Right ventricle myocardium inferior (tissue), 1 donor: ENCODE measurements at regions not wholly inside any gene's neighbourhood (a gene's known extent, or its start where the extent isn't known, plus 50 kb on each side); places are given as distances from the start of the nearest gene placed in this dataset.
"Not testable (repeated sequence)": the region's sequence is repeated elsewhere in the genome, so short reads cannot be mapped to it uniquely, and the experiment has no call there.

Experiments used
- ATAC-seq: fragments of 200-7000 bp; cut with Tn5 transposase; one replicate; pipeline ENCODE4 v1.9.1; 2020; ENCODE audit warnings: mild to moderate bottlenecking, moderate library complexity
- DNase-seq: peaks from one replicate; pipeline ENCODE4 v3.0.0; 2021; ENCODE audit errors: missing footprints
- intact Hi-C: fragments of 100-400 bp; cut with DNase I; formaldehyde crosslinking; loops from one replicate; pipeline ENCODE4 v1.11.0; 2022
- donor health status: DM: no; HTN: yes; CAD: no; lungs with severe emphysema.

DNA sequence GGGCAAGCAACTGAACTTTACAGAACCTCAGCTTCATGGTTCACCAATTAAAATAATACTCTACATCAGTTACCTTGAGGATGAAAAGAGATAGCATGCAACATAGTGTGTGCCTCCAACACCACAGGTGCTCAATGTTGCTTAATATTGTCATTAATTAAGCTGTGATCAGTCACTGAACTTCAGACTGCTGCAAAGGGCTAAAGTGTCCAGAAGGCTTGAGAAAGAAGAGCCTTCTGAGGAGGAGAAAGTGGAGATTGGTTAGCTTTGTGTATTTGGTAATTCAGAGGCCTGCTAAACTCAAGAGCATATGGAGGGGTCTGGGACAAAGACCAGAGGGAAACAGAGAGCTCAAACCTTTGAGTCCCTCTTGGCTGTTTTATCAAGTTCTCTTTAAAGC is 66.3 kb upstream of the SELENOP start:
- DNase-seq (no peak), ATAC-seq (no peak)
- intact Hi-C loops, result no loop called here

DNA sequence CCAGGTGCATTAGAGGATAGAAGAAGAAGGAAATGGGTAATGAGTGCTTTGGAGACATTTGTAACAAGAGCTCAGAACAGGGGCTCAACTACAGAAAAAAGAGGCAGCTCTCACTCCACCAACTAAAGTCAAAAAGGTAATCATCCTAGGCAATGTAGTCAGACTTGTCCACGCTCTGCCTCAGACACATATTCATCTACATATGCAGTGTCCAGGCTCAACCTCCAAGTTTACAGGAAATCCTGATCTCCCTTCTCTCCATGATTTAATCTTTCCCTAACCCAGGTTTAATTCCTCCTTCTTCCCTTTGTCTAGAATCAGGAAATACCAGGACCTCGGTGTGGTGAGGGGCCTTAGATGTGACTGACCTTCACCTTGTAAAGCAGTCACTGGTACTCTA is 65.7 kb upstream of the SELENOP start:
- intact Hi-C loops, result no loop called here
- ATAC-seq (no peak), DNase-seq (no peak)

DNA sequence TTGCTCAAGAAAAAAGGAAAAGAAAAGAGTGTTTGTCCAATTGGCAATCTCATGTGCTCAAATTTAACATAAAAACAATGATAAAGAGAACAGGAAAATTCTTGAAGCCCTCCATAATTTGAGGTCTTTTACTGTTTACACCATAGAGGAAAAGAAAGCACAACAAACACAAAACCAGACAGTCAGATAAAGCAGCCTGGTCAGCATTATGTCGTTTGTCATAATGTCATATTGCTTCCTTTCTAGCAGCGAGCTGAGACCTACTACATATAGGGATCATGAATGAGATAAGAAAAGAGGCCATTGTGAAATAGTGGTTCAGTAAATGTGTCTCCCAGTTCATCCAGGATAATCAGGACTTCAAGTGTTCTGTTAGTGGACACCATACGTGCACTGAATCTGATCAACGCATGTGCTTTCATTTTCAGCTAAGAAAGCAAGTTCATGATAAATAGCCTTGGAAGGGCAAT is 64.7 kb upstream of the SELENOP start:
- intact Hi-C loops, result no loop called here
- ATAC-seq, result no peak

DNA sequence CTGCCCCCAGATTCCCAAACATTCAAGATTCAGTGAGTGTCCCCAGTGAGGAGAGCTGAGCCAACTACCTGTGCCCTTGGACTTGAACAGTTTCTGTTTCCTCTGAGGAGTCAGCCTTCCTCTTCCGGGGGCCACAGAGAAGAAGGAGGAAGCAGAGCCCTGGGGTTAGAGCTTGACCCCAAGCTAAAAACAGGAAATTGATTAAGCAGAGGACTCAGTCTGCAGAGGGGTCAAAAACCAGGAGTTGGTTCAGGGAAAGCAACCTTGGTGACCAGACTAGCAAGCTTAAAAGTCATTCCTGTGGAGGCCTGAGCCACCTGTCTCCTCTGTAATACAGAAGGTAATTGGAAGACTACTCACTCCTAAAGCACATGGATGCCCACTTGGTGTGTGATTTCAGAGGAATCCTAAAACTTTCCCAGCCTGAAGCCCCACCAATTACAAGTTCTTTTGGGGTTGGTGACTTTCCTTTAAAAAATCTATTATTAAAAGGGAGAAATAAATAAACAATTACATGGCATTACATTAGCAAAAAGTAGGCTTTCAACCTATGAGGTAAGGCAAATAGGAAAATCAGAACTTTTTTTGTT is 64.2 kb upstream of the SELENOP start:
- DNase-seq (no peak), ATAC-seq (no peak)
- intact Hi-C loops, result no loop called here

More for the DNA sequence above, 64.7 kb upstream of the SELENOP start:
- DNase-seq, result no peak

DNA sequence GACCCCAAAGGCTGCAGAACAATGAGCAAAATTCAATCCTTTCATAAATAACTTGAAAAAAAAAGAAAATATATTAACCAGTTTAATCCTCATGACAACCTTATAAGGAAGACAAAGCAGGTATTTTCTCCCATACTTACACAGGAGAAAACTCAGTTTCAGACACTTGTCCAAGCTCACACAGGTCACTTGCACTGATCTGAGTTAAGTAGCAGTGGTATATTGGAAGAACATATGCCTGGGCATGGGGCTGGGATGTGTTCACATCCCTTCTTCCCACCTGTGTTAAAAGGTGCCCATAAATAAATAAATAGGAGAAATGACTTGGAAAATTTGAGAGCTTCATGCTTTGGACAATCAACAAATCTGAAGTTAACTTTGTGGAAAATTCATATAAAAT is 63.5 kb upstream of the SELENOP start:
- intact Hi-C loops, result no loop called here
- no peak for DNase-seq
- no peak for ATAC-seq

DNA sequence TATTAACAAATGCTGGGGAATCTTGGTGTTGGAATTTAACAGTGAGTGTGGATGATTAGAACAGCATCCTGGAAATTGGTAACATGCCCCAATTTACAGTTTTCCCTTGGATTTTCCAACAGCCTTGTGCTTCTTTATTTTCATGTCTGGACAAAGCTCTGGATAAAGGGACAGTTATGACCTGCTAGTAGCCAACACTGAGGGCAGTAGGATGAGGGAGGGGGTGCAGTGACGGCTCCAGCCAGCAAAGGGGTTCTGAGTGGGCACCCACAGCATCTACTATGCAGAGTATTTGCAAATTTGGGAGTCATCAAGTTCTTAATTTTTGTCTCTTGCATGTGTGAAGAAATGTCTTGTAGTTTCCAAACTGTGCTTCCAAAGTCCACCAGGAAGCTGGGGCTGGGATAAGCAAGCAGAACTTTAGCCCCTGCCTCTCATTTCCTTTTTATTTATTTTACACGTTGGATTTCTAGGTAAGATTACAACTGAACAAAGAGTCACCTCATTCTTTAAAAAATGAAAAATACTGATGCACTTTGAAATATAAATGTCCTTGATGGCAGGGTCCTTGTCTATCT is 63.0 kb upstream of the SELENOP start:
- intact Hi-C loops, result no loop called here
- DNase-seq (no peak), ATAC-seq (no peak)

DNA sequence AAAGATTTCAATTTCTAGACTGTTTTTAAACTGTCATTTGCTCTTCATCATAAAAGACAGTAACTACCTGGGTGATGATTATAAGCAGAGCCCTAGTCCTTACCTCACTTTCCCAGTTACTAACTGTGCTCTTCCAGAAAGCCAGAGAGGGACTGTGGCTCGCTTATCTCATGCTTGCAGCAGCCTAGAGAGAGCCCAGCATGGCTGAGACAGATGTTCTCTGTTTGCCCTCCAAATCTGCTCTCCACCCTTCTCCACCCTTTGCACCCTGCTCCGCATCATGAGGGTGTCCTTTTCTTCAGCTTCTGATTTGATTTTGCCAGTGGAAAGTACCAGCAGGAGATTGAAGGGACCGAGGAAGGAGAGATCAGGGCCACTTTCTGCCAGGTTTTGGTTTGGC is 61.2 kb upstream of the SELENOP start:
- no peak for ATAC-seq
- DNase-seq, result no peak
- intact Hi-C loops, result no loop called here

DNA sequence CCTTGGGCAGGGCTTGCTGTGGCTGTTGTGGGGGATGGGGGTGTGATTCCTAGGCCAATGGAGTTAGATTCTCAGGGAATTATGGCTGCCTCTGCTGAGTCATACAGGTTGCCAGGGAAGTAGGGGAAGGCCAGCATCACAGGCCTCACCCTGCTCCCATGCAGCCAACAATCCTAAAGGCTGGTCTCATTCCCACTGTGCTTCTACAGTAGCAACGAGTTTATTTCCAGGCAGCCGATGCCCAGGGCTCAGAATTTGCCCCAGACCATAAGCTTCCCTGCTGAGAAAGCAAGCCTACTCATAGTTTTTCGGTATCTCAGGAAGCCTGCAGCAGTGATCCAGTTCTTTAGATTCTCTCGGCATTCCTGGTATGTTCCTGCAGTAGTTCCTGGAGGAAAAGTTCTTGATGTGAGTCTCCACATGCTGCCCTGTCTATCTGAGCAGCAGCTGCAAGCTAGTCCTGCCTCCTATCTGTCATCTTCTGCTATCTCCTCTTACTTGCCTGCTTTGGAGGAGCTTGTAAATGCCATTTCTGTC is 59.3 kb upstream of the SELENOP start:
- ATAC-seq (no peak), DNase-seq (no peak)
- intact Hi-C loops, result no loop called here

DNA sequence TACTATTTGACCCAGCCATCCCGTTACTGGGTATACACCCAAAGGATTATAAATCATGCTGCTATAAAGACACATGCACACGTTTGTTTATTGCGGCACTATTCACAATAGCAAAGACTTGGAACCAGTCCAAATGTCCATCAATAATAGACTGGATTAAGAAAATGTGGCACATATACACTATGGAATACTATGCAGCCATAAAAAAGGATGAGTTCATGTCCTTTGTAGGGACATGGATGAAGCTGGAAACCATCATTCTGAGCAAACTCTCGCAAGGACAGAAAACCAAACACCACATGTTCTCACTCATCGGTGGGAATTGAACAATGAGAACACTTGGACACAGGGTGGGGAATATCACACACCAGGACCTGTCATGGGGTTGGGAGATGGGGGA is 56.7 kb upstream of the SELENOP start:
- DNase-seq, intact Hi-C loops, ATAC-seq: not testable (repeated sequence)

DNA sequence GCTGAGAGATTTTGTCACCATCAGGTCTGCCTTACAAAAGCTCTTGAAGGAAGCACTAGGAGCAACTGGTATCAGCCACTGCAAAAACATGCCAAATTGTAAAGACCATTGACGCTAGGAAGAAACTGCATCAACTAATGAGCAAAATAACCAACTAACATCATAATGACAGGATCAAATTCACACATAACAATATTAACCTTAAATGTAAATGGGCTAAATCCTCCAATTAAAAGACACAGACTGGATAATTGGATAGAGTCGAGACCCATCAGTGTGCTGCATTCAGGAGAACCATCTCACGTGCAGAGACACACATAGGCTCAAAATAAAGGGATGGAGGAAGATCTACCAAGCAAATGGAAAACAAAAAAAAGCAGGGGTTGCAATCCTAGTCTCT is 53.1 kb upstream of the SELENOP start:
- DNase-seq, ATAC-seq, intact Hi-C loops: not testable (repeated sequence)
